AG09319 (cell line): ENCODE measurements at regions not wholly inside any gene's neighbourhood (a gene's known extent, or its start where the extent isn't known, plus 50 kb on each side); places are given as distances from the start of the nearest gene placed in this dataset.
"Not testable (repeated sequence)": the region's sequence is repeated elsewhere in the genome, so short reads cannot be mapped to it uniquely, and the experiment has no call there.

Experiments used
- DNase-seq: peaks from one replicate; pipeline ENCODE4 v3.0.0-alpha.2; 2010; ENCODE audit warnings: low read depth; ENCODE audit errors: extremely low read depth
- TF ChIP-seq, protein P1 (sequence below): IDR thresholded peaks from 2 replicates; pipeline ENCODE4 v1.5.1; 2011; ENCODE audit warnings: low read depth, mild to moderate bottlenecking, inconsistent platforms, low read length, moderate library complexity

DNA sequence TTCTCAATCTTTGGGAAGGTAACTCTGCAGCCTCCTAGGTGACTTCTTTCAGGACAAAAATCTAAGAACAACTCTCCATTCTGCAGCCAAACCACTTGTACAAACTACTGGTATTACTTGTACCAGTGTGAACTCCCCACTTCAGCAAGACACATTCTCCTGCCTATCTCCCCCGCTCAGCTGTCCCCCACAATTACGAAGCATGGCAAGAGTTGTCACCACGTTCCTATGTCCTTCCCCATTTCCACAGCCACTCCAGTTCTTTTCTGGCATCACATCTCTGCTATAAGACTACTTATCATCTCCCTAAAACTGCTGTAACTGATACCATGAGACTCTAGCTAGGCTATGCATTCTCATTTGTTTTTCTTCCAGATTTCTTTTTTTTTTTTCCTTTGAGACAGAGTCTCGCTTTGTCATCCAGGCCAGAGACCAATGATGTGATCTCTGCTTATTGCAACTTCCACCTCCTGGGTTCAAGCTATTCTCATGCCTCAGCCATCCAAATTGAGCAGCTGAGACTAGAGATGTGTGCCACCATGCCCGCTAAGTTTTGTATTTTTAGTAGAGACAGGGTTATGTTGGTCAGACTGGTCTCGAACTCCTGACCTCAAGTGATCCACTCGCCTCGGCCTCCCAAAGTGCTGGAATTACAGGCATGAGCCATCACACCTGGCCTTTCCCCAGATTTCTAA is 71.9 kb upstream of the CDON start:
- TF ChIP-seq, protein P1, sequence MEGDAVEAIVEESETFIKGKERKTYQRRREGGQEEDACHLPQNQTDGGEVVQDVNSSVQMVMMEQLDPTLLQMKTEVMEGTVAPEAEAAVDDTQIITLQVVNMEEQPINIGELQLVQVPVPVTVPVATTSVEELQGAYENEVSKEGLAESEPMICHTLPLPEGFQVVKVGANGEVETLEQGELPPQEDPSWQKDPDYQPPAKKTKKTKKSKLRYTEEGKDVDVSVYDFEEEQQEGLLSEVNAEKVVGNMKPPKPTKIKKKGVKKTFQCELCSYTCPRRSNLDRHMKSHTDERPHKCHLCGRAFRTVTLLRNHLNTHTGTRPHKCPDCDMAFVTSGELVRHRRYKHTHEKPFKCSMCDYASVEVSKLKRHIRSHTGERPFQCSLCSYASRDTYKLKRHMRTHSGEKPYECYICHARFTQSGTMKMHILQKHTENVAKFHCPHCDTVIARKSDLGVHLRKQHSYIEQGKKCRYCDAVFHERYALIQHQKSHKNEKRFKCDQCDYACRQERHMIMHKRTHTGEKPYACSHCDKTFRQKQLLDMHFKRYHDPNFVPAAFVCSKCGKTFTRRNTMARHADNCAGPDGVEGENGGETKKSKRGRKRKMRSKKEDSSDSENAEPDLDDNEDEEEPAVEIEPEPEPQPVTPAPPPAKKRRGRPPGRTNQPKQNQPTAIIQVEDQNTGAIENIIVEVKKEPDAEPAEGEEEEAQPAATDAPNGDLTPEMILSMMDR = no peak
- DNase-seq = no peak

DNA sequence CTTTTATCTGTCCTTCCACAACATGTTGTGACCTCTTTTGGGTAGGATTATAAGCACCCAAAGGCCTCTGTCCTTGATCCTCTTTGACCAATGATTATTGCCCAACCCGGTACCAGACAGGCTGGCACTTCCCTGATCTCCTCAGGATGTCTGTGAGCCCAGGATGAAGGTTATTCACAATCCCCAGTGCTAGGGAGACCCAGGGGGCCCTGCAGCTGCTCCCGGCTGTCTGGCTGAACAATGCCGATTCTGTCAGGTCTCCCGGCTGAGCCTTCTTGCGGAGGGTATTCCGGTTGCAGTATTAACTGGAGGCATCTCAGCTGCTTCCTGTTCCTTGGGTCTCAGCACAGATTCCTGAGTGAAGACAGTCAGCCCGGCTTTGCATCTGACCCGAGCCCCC is 71.2 kb upstream of the CDON start:
- DNase-seq = no peak
- TF ChIP-seq, protein P1 = no peak

DNA sequence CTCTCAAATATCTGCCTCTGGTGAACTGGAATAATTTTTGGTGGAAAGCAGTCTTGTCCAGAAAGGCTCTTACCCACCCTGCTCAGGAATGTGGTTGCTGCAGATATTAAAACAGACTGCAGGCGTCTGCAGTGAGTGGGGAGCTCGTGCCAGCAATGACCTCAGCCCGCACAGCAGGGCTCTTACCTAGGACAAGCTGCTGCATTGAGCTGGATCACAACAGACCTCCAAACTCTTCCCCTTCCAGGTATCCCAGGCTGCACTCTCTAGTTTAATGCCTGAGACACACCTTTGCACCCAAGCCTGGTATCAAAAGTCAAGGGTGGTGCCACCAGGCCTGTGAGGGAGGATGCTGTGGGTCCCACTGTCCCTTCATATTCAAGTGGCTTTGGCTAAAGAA is 69.7 kb upstream of the CDON start:
- TF ChIP-seq, protein P1 = no peak
- DNase-seq = no peak

DNA sequence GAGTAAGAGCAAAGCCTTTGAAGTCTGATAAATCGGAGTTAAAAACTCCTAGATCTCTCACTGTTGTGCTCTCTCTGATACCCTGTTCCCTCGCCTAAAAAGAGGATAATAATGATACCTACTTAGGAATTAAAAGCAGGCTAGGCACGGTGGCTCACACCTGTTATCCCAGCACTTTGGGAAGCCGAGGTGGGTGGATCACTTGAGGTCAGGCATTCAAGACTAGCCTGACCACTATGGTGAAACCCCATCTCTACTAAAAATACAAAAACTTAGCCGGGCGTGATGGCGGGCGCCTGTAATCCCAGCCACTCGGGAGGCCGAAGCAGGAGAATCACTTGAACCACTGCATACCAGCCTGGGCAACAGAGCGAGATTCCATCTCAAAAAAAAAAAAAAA is 68.1 kb upstream of the CDON start:
- not testable (repeated sequence) for DNase-seq

DNA sequence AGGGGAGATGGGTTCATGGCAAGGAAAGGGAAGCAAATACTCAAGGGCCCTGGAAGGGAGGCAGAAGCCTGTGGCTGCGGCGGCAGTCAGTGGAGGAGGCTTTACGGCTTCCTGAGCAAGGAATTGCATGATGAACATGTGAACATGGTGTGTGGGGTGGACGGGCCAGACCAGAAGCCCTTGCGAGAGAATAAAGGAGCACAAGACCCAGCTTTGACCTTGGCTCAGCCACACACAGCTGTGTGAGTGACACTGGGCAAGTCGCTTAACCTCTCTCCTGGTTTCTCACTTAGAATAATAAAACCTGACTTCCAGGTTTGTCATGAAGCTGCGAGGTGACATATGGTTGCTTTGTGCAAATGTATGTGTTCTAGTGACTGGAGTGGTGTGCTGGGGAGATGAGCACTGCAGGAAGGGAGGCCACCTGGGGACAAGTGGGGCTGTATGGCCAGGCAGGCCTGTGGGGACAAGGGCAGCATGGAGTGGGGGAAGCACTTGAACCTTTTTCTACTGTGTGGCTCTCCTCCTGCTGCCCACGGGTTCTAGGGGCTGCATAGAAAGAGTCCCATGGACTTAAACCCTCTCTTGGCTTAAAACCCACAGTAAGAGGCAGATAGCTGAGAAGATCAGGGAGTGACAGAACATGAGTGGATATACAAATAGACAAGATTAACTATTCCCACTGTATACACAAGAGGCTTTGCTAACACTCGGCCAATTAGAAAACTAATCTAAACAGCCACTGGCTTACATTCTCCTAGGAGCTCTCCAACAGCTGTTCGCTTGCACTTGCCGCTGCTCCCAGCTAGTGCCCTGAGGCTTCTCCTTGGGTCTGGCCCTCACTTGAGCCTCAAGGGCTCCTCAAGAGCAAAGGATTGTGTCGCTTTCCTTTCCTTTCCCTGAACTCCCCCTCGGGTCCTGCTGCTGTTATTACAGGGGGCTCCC is 67.3 kb upstream of the CDON start:
- TF ChIP-seq, protein P1 = no peak
- no peak for DNase-seq

GRCh38 chr11:126127898-126128297 is 65.2 kb upstream of the CDON start:
- TF ChIP-seq, protein P1 = no peak
- no peak for DNase-seq

DNA sequence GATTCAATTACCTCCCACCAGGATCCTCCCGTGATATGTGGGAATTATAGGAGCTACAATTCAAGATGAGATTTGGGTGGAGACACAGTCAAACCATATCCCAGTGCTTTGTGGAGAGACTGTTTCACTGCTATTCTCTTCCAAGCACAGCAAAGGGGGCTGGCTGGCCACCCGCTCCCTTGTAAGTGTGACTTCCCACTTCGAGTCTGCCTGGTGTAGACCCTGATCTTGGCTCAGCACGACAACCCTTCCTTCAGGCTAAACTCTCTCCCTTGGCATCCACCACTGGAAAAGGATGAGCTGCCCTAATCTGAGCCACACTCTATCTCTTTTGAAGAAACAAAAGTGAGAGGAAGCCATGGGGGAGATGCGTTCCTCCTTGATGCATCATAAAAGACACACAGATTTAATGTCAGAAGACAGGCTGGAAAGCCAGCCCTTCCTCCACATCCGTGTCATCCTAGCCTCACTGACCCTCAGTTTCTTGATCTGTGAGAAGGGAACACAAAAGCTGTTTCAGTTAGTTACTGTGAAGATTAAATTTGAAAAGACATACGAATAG is 64.7 kb upstream of the CDON start:
- TF ChIP-seq, protein P1 = no peak
- no peak for DNase-seq
